H1 (cell line): ENCODE measurements at regions not wholly inside any gene's neighbourhood (a gene's known extent, or its start where the extent isn't known, plus 50 kb on each side); places are given as distances from the start of the nearest gene placed in this dataset.

ENCODE experiments used
- ASH2L ChIP-seq: fragments of 200-600, 300-600 bp; sonication (generic); IDR thresholded peaks from one replicate; pipeline ENCODE4 v1.7.1; 2017; ENCODE audit warnings: low read length
- CHD7 ChIP-seq: fragments of 300-600 bp; sonication (generic); IDR thresholded peaks from 2 replicates; pipeline ENCODE4 v1.7.1; 2012; ENCODE audit warnings: low read length, moderate library complexity, mild to moderate bottlenecking, inconsistent platforms; ENCODE audit not compliant: insufficient replicate concordance
- JUND ChIP-seq: IDR thresholded peaks from 2 replicates; pipeline ENCODE4 v1.6.1; 2011; ENCODE audit warnings: mild to moderate bottlenecking, improper control_type of control experiment, low read length
- POLR2A ChIP-seq, 2 experiments: IDR thresholded peaks; 1 replicate in 1 of 2; 2 replicates in 1 of 2; pipeline ENCODE4 v1.6.1; 2011; ENCODE audit warnings: low read depth in 2 of 2, low read length in 2 of 2, mild to moderate bottlenecking in 2 of 2; ENCODE audit errors: control extremely low read depth in 1 of 2

DNA sequence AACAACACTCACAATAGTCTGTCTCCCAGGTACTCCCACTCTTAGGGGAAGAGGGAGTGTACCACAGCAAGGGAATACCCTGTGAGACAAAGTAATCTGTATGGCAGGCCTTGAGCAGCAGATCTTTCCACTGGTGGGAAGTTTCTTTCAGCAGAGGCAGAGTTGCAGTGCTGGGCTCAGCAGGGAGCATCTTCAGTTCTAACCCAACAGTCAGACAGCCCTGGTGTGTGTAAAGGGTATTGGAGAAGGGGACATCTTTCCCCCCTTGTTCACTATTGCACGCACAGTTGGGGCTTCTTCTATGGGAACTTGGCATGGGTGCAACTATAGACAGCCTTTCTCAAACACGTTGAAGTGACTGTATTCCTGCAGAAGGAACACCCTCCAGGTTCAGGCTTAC, 159.4 kb upstream of the DPT start (continued):
- no peak for TF ChIP-seq ASH2L
- no peak for TF ChIP-seq CHD7
- TF ChIP-seq JUND = no peak
- TF ChIP-seq POLR2A (IDR thresholded peaks at IDR 0.05; ENCODE audit: control extremely low read depth in 1 of 2, low read depth in 2 of 2, low read length in 2 of 2) = no peak
